AG08396 (cell line): ENCODE measurements at regions not wholly inside any gene's neighbourhood (a gene's known extent, or its start where the extent isn't known, plus 50 kb on each side); places are given as distances from the start of the nearest gene placed in this dataset.

Experiments
- DNase-seq: peaks from one replicate; pipeline ENCODE4 v3.0.0; 2012; ENCODE audit warnings: low spot score, mixed read lengths

DNA sequence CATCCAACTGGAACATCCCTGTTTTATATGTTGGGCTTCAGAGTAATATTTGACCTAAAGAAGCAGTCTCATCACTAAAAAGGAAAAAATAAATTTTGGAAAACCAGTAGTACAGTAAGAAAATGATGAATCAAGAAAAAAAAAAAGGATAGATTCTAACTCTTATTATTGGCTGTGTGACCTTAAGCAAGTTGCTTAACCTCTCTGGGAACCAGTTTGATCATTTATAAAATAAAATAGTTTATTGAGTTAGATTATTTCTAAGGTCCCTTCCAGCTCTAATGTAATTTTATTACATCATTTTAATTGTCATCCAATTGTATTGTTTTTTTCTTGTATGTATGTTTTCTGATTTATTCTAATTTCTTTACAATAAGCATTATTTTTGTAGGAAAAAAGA lies 127.0 kb downstream of the PRELID2 start:
- no peak for DNase-seq

- DNase-seq: no peak
Measured at GRCh38 chr5:145704724-145705123, 130.4 kb downstream of the PRELID2 start.

GRCh38 chr5:145703856-145704255 lies 131.3 kb downstream of the PRELID2 start:
- no peak for DNase-seq

GRCh38 chr5:145701404-145701803 lies 133.7 kb downstream of the PRELID2 start:
- DNase-seq: no peak

DNA sequence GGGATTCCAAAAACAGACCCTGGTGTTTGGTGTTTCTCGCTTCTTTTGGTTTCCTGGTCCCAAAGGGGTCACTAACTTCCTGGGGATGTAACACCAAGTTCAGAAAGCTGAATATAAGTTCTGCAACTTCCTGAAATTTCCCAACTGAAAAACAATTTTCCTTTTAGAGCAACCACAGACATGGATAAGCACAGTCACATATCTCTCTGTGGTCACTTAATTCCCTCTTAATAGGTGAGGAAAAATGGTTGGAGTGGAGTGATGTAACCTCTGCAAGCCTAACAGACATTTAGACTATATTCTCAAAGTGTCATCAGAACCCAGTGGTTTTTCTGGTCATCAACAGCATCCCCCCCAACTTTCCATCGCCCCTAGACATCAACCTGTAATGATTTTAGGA lies 135.3 kb downstream of the PRELID2 start:
- no peak for DNase-seq

DNA sequence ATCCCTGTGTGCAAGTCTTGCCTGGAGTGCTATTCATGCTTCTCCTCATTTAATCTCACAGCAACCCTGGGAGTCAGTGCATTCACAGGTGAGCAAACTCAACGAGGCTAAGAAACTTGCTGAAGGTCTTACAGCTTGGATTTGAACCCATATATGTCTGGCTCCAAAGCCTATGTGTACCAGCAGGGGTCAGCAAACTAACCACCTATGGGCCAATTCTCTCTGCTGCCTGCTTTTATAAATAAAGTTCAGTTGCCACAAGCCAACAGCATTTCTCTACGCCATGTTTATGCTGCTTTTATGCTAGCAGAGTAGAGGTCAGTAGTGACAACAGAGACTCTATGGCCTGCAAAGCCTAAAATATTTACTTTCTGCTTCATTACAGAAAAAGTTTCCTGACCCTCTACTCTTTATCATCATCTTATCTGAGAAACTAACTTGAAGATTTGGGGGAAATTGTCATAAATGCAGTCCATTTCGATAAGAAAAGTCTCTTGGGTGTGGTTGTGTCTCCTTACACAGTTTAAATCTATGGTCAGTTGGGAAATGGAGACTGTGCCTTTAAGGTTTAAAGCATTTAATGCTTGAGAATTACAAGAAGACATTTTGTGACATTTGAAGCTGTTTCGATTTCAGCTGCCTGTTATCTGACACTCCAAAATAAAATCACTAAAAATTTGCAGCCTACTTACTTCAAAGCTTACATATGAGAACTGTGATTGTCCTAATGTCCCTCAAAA lies 137.7 kb downstream of the PRELID2 start:
- peak; percentile 9 for DNase-seq

DNA sequence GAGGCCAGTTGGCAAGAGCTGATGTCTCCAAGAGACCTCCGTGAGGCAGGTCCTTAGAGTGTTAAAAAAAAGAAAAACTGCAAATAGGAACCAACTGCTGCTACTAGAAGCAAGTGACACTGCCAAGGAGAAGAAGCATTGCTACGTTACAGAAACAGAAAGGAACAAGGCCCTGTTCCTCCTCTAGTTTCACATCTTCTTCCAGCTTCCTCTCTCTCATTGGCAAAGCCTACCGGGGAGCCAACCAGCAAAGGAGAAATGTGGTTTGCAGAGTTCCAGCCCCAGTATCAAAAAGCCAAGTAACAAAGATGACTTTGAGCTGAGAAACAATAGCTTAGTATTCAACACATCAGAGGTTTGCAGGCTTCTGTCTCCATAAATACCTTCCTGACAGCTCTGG lies 145.9 kb downstream of the PRELID2 start:
- no peak for DNase-seq

GRCh38 chr5:145687943-145688342 lies 147.2 kb downstream of the PRELID2 start:
- DNase-seq: no peak

DNA sequence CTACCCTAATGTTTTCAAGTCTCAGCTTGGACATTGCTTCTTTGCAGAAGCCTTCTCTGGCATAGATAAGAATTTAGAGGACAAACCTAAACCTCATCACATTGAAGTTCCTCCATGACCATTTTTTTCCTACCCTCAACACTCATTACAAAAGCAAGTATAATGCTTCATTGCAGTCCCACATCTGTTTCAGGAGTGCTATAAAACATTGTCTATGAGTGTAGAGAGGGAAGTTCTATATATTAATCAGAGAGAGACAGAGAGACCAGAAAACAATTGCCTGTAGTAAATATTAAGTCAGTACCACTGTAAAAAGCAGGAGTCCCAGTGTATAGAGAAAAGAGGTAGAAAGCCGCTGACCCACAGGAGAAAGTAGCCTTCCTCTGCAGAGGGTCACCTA lies 149.7 kb downstream of the PRELID2 start:
- DNase-seq: no peak

DNA sequence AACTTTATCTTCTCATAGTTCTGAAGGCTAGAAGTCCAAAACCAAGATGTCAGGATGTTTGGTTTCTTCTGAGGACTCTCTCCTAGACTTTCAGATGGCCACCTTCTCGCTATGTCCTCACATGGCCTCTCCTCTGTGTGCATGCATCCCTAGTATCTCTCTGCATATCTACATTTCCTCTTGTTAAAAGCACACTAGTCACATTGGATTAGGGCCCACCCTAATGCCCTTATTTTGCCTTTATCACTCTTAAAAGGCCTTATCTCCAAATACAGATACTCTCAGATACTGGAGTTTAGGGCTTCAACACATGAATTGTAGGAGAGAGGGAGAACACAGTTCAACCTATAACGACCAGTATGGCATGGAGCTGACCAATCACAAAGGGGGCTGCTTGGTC lies 151.7 kb downstream of the PRELID2 start:
- no peak for DNase-seq

- no peak for DNase-seq
Measured at GRCh38 chr5:145682197-145682899, 152.8 kb downstream of the PRELID2 start.

DNA sequence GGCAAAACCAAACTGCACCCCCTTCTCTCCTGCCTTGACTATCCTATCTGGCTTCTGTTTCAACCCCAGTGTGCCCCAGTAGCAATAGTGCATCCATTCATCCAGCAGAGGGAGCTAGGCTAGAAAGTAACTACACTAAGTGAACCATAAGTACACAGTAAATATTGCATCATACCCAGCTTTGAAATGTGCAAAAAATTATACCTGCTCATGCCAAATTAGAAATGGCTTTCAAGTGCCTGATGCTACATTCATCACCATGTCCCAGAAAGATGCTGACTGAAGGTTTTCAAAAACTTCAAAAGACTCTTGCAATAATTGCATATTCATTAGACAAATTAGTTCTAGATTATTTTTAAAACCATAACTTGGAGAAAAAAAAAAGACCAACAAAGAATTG lies 153.5 kb downstream of the PRELID2 start:
- DNase-seq: peak; percentile 45

DNA sequence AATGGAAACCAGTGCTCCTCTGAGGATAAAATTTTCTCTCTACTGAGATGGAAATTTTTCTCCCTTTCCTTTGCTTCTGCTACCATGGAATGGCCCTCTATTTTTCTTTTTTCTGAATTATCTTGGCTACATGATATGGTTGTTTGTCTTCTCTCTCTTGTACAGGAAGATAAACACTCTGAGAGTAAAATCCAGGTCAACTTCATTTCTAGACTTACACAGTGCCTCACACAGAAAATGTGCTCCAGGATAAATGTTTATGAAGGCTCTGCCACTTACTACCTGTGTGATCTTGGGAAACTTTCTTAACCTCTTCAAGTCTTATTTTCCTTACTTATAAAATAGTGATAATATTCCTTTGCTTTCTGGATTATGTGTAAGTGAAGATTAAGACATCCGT lies 153.9 kb downstream of the PRELID2 start:
- DNase-seq: no peak

DNA sequence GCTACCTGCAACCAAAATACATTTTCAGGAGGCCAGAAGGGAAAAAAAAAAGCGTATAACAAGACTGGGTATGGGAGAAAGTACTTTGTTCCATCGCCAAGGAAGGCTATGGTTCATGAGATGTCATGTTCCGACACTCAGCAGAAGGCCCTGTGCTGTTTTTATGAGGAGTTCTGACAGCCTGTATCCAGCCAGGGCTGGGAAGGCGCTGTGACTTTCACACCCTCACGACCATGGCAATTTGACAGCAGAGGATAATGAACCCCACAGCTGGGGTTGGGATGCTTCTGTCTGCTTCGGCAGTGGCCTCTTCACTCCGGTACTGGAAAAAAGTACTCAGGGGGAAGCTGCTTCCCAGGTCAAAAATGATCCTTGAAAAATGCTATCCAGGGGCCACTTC lies 154.4 kb downstream of the PRELID2 start:
- DNase-seq: no peak

DNA sequence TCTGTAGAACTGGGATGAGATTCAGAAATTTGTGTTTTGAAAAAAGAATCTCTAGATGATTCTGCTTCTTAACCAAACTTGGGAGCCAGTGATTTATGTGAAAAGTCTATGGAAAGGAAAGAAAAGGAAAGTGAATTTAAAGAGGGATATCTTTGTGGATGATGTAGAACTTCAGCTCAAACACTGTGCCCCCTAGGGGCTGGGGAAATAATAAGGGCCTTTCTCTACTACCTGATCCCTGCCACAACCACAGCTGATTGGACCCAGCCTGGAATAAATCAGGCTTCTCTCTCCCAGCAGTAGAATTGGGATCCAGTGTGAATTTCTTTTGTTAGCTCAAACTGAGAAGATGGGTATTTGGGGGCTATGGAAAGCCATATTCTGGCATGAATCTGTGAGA lies 155.0 kb downstream of the PRELID2 start:
- DNase-seq: no peak

DNA sequence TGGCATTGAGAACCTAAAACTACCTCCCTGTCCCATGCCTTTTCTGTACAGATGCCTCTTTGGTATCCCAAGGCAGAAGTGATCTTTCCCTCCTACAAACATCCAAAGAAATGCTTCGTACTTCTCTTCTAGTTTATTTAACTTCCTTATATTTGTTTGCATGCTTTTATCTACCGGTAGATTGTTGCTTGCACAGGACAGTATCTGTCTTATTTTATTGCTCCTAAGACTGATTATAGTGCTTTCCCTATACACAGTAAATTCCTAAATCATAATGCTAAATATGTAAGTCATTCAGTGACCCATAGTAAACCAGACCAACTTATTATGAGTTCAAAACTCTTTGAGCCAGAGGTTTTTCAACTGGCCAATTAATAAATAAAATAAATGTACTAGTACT lies 156.9 kb downstream of the PRELID2 start:
- no peak for DNase-seq

- no peak for DNase-seq
Measured at GRCh38 chr5:145673786-145674185, 161.4 kb downstream of the PRELID2 start.

GRCh38 chr5:145668714-145669113 lies 166.4 kb downstream of the PRELID2 start:
- DNase-seq: no peak

GRCh38 chr5:145667742-145668141 lies 167.4 kb downstream of the PRELID2 start:
- DNase-seq: no peak

DNA sequence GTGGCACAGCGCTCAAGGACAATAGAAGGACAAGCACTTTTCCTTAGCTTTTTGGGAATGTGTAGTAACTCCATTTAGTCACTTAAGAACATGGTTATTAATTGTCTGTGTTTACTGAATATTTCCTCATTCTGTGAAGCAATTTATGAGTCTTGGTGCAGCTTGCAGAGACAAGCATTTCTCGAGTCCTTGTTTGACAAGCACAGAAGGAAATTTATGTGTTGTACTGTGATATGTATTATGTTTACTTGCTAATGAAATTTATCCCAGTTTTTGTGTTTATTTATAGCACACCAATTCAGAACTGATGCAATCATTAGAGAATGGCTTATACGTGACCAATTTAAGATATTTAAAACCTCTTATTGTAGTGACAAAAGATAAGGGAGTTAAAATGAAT lies 168.6 kb downstream of the PRELID2 start:
- DNase-seq: no peak

DNA sequence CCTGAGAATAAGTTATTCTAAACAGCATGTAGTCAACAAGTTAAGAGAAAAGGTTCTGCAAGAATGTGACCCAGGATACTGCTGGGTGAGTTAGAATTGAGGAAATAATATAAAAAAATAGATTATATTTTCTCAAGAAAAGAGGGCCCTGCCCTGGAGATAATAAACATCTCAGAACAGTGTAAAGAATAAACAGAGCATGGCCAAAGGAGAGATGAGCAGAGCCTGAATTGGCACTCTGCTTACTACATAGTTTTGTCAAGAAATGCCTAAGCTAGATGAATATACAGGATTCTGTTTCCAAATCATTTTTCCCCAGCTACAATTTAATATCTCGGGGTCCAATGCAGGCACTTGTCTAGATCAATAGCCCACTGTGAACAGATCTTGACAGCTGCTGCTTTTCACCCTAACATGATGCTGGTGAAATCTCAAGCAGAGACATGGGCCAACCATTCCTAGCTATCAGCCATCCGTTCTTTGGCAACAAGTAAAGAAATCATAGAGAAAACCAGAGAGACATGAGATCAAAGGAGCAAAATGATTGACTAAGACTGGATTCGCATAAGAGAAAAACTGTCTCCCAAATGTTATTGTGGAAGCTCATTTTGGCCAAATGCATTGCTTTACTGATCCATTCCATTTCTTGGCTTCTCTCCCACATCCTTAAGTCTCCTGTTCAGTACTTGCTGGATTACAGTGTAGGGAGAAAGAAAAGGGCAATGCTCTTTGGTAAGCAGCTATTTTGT lies 173.2 kb downstream of the PRELID2 start:
- DNase-seq: no peak

- no peak for DNase-seq
Measured at GRCh38 chr5:145660897-145661640, 174.1 kb downstream of the PRELID2 start.
